Fibroblast of lung (primary cell): ENCODE measurements at regions not wholly inside any gene's neighbourhood (a gene's known extent, or its start where the extent isn't known, plus 50 kb on each side); places are given as distances from the start of the nearest gene placed in this dataset.

Experiments
- DNase-seq, 2 donors: peaks; one replicate each; pipeline versions ENCODE4 v3.0.0 to v3.0.0-alpha.2; 2010; ENCODE audit warnings: low read depth in 2 of 2
- H2AFZ ChIP-seq: 2 replicates; pipeline ENCODE4 v1.5.1; 2012; ENCODE audit warnings: low read length, control low read depth, inconsistent platforms
- H3K27ac ChIP-seq: 2 replicates; pipeline ENCODE4 v1.5.1; 2011; ENCODE audit warnings: low read length, control low read depth; ENCODE audit not compliant: insufficient read depth
- H3K27me3 ChIP-seq: 2 replicates; pipeline ENCODE4 v1.5.1; 2011; ENCODE audit warnings: mild to moderate bottlenecking, low read length; ENCODE audit not compliant: control insufficient read depth, insufficient read depth
- H3K36me3 ChIP-seq: 2 replicates; pipeline ENCODE4 v1.5.1; 2011; ENCODE audit warnings: low read length; ENCODE audit not compliant: control insufficient read depth, insufficient read depth
- H3K4me1 ChIP-seq: 2 replicates; pipeline ENCODE4 v1.5.1; 2011; ENCODE audit warnings: low read length; ENCODE audit not compliant: control insufficient read depth, insufficient read depth; ENCODE audit errors: extremely low read depth
- H3K4me2 ChIP-seq: 2 replicates; pipeline ENCODE4 v1.5.1; 2011; ENCODE audit warnings: low read length, control low read depth; ENCODE audit not compliant: insufficient read depth; ENCODE audit errors: extremely low read depth
- H3K4me3 ChIP-seq, 4 experiments: fragments of 200-600 bp in 1 of 4; sonication (generic) in 1 of 4; replicated peaks in 1 of 4; 2 replicates each; pipeline ENCODE4 v1.5.1; 2011 to 2016; ENCODE audit warnings: low read length in 4 of 4, low read depth in 3 of 4, mild to moderate bottlenecking in 3 of 4, control low read depth in 2 of 4, inconsistent platforms in 1 of 4, mixed read lengths in 1 of 4; ENCODE audit not compliant: insufficient read depth in 1 of 4; ENCODE audit errors: control extremely low read depth in 1 of 4
- H3K79me2 ChIP-seq: 2 replicates; pipeline ENCODE4 v1.5.1; 2012; ENCODE audit warnings: mild to moderate bottlenecking, low read length, inconsistent platforms; ENCODE audit not compliant: control insufficient read depth, insufficient read depth
- H3K9ac ChIP-seq: 2 replicates; pipeline ENCODE4 v1.5.1; 2011; ENCODE audit warnings: mild to moderate bottlenecking, low read length, control low read depth; ENCODE audit not compliant: insufficient read depth
- H3K9me3 ChIP-seq: 2 replicates; pipeline ENCODE4 v1.5.1; 2012; ENCODE audit warnings: low read depth, low read length; ENCODE audit not compliant: control insufficient read depth, insufficient read depth
- H4K20me1 ChIP-seq: 2 replicates; pipeline ENCODE4 v1.5.1; 2011; ENCODE audit warnings: low read length; ENCODE audit not compliant: control insufficient read depth, insufficient read depth; ENCODE audit errors: extremely low read depth
- EZH2 ChIP-seq: IDR thresholded peaks from 2 replicates; pipeline ENCODE4 v1.5.1; 2012; ENCODE audit warnings: low read length, control low read depth, mild to moderate bottlenecking; ENCODE audit errors: missing control alignments
- TF ChIP-seq, protein P1 (sequence below), 2 donors: IDR thresholded peaks in 1 of 2; conservative IDR thresholded peaks in 1 of 2; 1 replicate in 1 of 2; 2 replicates in 1 of 2; pipeline ENCODE4 v1.5.1; 2011 to 2012; ENCODE audit warnings: low read length in 2 of 2, control low read depth in 1 of 2, inconsistent platforms in 1 of 2, low read depth in 1 of 2, mild to moderate bottlenecking in 1 of 2

GRCh38 chr3:128553560-128553959, 60.6 kb upstream of the GATA2 start:
- H3K27me3 ChIP-seq: peaks cover 24% of the 10 kb centered on the region
- no peak overlapping the region for H3K9ac ChIP-seq
- no peaks in the 10 kb centered on the region for H4K20me1 ChIP-seq
- H3K36me3 ChIP-seq: no peaks in the 10 kb centered on the region
- no peak overlapping the region for H3K4me3 ChIP-seq
- no peaks in the 10 kb centered on the region for H3K79me2 ChIP-seq
- H3K27ac ChIP-seq: no peak overlapping the region
- TF ChIP-seq, protein P1, sequence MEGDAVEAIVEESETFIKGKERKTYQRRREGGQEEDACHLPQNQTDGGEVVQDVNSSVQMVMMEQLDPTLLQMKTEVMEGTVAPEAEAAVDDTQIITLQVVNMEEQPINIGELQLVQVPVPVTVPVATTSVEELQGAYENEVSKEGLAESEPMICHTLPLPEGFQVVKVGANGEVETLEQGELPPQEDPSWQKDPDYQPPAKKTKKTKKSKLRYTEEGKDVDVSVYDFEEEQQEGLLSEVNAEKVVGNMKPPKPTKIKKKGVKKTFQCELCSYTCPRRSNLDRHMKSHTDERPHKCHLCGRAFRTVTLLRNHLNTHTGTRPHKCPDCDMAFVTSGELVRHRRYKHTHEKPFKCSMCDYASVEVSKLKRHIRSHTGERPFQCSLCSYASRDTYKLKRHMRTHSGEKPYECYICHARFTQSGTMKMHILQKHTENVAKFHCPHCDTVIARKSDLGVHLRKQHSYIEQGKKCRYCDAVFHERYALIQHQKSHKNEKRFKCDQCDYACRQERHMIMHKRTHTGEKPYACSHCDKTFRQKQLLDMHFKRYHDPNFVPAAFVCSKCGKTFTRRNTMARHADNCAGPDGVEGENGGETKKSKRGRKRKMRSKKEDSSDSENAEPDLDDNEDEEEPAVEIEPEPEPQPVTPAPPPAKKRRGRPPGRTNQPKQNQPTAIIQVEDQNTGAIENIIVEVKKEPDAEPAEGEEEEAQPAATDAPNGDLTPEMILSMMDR (conservative IDR thresholded peaks at IDR 0.05 in 1 of 2, IDR thresholded peaks at IDR 0.05 in 1 of 2; ENCODE audit: low read depth in 1 of 2, low read length in 2 of 2): no peak
- TF ChIP-seq EZH2: no peak
- H3K4me2 ChIP-seq: no peak overlapping the region
- DNase-seq: no peak
- H3K9me3 ChIP-seq: no peaks in the 10 kb centered on the region
- H2AFZ ChIP-seq: no peak overlapping the region
- peaks cover 8% of the 10 kb centered on the region for H3K4me1 ChIP-seq

DNA sequence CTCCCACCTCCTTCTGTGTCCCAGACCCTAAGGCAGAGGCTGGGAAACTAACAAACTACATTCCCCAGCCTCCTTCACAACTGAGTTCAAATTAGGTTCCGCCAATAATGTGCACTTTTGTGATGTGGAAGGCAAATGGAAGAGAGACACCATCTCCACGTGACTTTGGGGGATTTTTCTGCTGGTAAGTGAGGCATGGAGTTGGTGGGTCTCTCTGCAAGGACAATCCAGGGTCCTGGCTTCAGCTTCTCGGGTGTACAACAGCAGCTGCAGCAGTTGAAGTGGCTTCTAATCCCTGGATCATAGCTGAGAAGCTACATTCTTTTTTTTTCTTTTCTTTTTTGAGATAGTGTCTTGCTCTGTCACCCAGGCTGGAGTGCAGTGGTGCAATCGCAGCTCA, 58.9 kb upstream of the GATA2 start:
- Histone ChIP-seq H2AFZ (no peak overlapping the region), H3K27me3 (peaks cover 17% of the 10 kb centered on the region), H3K27ac (no peak overlapping the region), H3K9ac (no peak overlapping the region), H3K4me3 (no peak overlapping the region), H4K20me1 (no peaks in the 10 kb centered on the region), H3K9me3 (no peaks in the 10 kb centered on the region), H3K79me2 (no peaks in the 10 kb centered on the region), H3K4me1 (peaks cover 12% of the 10 kb centered on the region), H3K36me3 (no peaks in the 10 kb centered on the region), H3K4me2 (no peak overlapping the region)
- TF ChIP-seq EZH2: no peak
- TF ChIP-seq, protein P1 (conservative IDR thresholded peaks at IDR 0.05 in 1 of 2, IDR thresholded peaks at IDR 0.05 in 1 of 2; ENCODE audit: low read depth in 1 of 2, low read length in 2 of 2): no peak
- no peak for DNase-seq

DNA sequence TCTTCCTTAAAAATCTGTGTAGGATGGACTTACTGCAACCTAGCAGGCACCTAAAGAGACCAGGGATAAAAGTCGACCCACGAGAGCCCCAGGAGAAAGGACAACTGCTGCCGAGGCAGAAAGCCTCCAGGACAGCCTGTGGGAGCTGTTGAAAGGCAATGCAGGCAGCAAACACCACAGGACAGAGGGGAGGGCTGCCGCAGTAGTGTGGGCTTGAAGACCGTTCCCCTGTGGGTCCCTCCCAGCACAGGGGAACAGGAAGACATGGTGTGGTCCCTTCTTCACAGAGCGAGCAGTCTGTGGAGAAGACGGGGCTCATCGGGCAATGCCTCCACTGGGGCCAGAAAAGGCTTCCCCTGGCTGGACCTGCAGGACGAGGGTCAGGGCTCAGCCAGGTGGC, 58.5 kb upstream of the GATA2 start:
- H3K4me1 ChIP-seq: peaks cover 12% of the 10 kb centered on the region
- H4K20me1 ChIP-seq: no peaks in the 10 kb centered on the region
- H3K4me3 ChIP-seq: no peak overlapping the region
- no peak overlapping the region for H3K4me2 ChIP-seq
- H3K27me3 ChIP-seq: peaks cover 13% of the 10 kb centered on the region
- no peak for DNase-seq
- TF ChIP-seq, protein P1 (conservative IDR thresholded peaks at IDR 0.05 in 1 of 2, IDR thresholded peaks at IDR 0.05 in 1 of 2; ENCODE audit: low read depth in 1 of 2, low read length in 2 of 2): no peak
- no peak for TF ChIP-seq EZH2
- H3K9me3 ChIP-seq: no peaks in the 10 kb centered on the region
- H2AFZ ChIP-seq: no peak overlapping the region
- H3K79me2 ChIP-seq: no peaks in the 10 kb centered on the region
- H3K36me3 ChIP-seq: no peaks in the 10 kb centered on the region
- no peak overlapping the region for H3K27ac ChIP-seq
- H3K9ac ChIP-seq: no peak overlapping the region
